Fibroblast of villous mesenchyme (primary cell): ENCODE measurements at regions not wholly inside any gene's neighbourhood (a gene's known extent, or its start where the extent isn't known, plus 50 kb on each side); places are given as distances from the start of the nearest gene placed in this dataset.
"Not testable (repeated sequence)": the region's sequence is repeated elsewhere in the genome, so short reads cannot be mapped to it uniquely, and the experiment has no call there.

Experiments
- DNase-seq: peaks from one replicate; pipeline ENCODE4 v3.0.0-alpha.2; 2010; ENCODE audit warnings: low read depth
- H3K4me3 ChIP-seq: 2 replicates; pipeline ENCODE4 v1.5.1; 2011; ENCODE audit warnings: low read depth, mild to moderate bottlenecking, low read length
- CTCF ChIP-seq: IDR thresholded peaks from 2 replicates; pipeline ENCODE4 v1.5.1; 2012; ENCODE audit warnings: low read depth, mild to moderate bottlenecking, low read length; ENCODE audit not compliant: insufficient read depth

GRCh38 chr5:112576298-112576925, 157.3 kb upstream of the EPB41L4A start:
- DNase-seq, result no peak
- no peak for TF ChIP-seq CTCF
- no peak overlapping the region for H3K4me3 ChIP-seq

GRCh38 chr5:112579599-112580170, 158.0 kb upstream of the APC start:
- H3K4me3 ChIP-seq, result no peak overlapping the region
- no peak for TF ChIP-seq CTCF
- no peak for DNase-seq

- no peak overlapping the region for H3K4me3 ChIP-seq
- no peak for DNase-seq
- TF ChIP-seq CTCF, result no peak
Observed at GRCh38 chr5:112581811-112582320, 155.8 kb upstream of the APC start.

- no peak overlapping the region for H3K4me3 ChIP-seq
- no peak for TF ChIP-seq CTCF
- DNase-seq, result no peak
Observed at GRCh38 chr5:112583166-112583565, 154.5 kb upstream of the APC start.

- TF ChIP-seq CTCF, result no peak
- no peak overlapping the region for H3K4me3 ChIP-seq
- no peak for DNase-seq
Observed at GRCh38 chr5:112584781-112585180, 152.9 kb upstream of the APC start.

- DNase-seq, result no peak
- TF ChIP-seq CTCF, result no peak
Observed at GRCh38 chr5:112586596-112587062, 151.1 kb upstream of the APC start.

GRCh38 chr5:112590858-112591257, 146.8 kb upstream of the APC start:
- H3K4me3 ChIP-seq, DNase-seq: not testable (repeated sequence)

More at GRCh38 chr5:112586596-112587062, 151.1 kb upstream of the APC start:
- no peak overlapping the region for H3K4me3 ChIP-seq
